SU-DHL-6 (cell line): ENCODE measurements at regions not wholly inside any gene's neighbourhood (a gene's known extent, or its start where the extent isn't known, plus 50 kb on each side); places are given as distances from the start of the nearest gene placed in this dataset.

ENCODE experiments used
- CTCF ChIP-seq: fragments of 200-600 bp; sonication (generic); IDR thresholded peaks from one replicate; pipeline ENCODE4 v1.5.1; 2017; ENCODE audit warnings: antibody characterized with exemption, mild to moderate bottlenecking, low read length, moderate library complexity; ENCODE audit not compliant: insufficient read depth, poor library complexity, severe bottlenecking
- EZH2phosphoT487 ChIP-seq: fragments of 200-600 bp; sonication (generic), shearing (Covaris generic); conservative IDR thresholded peaks from 2 replicates; pipeline ENCODE4 v1.6.1; 2018; ENCODE audit warnings: mild to moderate bottlenecking, antibody characterized with exemption, low read length, moderate library complexity, mixed read lengths

- no peak for TF ChIP-seq CTCF
- TF ChIP-seq EZH2phosphoT487 = no peak
These were observed 443.1 kb downstream of the HNRNPD start for GRCh38 chr4:81930506-81931238.
